Ovary (tissue), 3 donors: ENCODE measurements at regions not wholly inside any gene's neighbourhood (a gene's known extent, or its start where the extent isn't known, plus 50 kb on each side); places are given as distances from the start of the nearest gene placed in this dataset.

Experiments
- CTCF ChIP-seq, 3 donors: fragments of 450-650 bp in 2 of 3; fragments of 200-600 bp in 1 of 3; IDR thresholded peaks; one replicate each; pipeline versions ENCODE4 v1.5.1 to v1.8.0; 2016 to 2022; ENCODE audit warnings: antibody characterized with exemption in 3 of 3, mild to moderate bottlenecking in 1 of 3
- EP300 ChIP-seq: sonication (generic); formaldehyde crosslinking; IDR thresholded peaks from one replicate; pipeline ENCODE4 v1.6.1; 2017; ENCODE audit warnings: antibody characterized with exemption
- POLR2A ChIP-seq: fragments of 450-650 bp; IDR thresholded peaks from one replicate; pipeline ENCODE4 v1.6.1; 2017; ENCODE audit warnings: antibody characterized with exemption, mild to moderate bottlenecking, moderate library complexity
- donor health status: DM: no; HTN: no; CAD: no.

GRCh38 chr12:131260251-131260905, 306.7 kb downstream of the ADGRD1 start:
- TF ChIP-seq CTCF (IDR thresholded peaks at IDR 0.05) (no peak), POLR2A (no peak), EP300 (no peak)
